ENCODE measurements at regions not wholly inside any gene's neighbourhood (a gene's known extent, or its start where the extent isn't known, plus 50 kb on each side); places are given as distances from the start of the nearest gene placed in this dataset.

DNA sequence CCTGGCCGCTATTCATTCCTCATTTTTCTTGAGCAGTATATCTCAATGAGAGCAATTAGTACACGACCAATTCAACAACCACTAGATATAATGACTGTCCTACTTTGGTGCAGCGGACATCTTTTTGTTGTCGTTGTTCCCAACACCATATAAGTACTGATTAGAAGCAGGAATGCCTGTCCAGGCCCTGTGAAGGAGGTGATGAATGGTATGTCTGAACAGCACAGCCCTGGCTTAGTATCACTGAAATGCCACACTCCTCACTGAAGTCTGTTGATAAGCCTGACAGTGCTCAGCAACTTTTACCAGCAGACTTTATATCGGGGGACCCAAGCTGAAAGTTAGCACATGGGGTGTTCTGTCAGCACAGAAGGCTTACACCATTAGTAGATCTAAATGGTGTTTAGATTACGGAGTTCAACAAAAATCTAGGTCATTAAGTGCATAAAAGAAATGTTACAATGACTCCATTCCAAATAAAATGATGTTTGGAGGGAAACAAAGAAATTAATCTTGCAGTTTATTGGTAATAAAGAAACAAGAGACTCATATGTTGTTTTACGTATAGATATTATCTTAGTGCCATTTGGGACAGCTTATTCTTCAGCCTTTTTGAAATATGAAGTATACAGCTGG, 228.3 kb upstream of the TTC29 start:
- Histone ChIP-seq H3K36me3 (no peaks in the 10 kb centered on the region), H3K9me3 (no peaks in the 10 kb centered on the region), H3K27me3 (no peaks in the 10 kb centered on the region), H3K27ac (no peak overlapping the region), H3K4me1 (no peaks in the 10 kb centered on the region), H3K4me3 (no peak overlapping the region)
- 48% methylated on average over 7 of the region's 7 CpGs for WGBS (ENCODE audit: insufficient coverage, low coverage, low lambda C conversion rate, missing lambda C conversion rate)
- intact Hi-C loops (cut with DNase I) = no loop called here
- TF ChIP-seq POLR2A (IDR thresholded peaks at IDR 0.05) = no peak
- TF ChIP-seq, protein P1, sequence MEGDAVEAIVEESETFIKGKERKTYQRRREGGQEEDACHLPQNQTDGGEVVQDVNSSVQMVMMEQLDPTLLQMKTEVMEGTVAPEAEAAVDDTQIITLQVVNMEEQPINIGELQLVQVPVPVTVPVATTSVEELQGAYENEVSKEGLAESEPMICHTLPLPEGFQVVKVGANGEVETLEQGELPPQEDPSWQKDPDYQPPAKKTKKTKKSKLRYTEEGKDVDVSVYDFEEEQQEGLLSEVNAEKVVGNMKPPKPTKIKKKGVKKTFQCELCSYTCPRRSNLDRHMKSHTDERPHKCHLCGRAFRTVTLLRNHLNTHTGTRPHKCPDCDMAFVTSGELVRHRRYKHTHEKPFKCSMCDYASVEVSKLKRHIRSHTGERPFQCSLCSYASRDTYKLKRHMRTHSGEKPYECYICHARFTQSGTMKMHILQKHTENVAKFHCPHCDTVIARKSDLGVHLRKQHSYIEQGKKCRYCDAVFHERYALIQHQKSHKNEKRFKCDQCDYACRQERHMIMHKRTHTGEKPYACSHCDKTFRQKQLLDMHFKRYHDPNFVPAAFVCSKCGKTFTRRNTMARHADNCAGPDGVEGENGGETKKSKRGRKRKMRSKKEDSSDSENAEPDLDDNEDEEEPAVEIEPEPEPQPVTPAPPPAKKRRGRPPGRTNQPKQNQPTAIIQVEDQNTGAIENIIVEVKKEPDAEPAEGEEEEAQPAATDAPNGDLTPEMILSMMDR (IDR thresholded peaks at IDR 0.05) = no peak
- ATAC-seq (no peak), DNase-seq (no peak)

DNA sequence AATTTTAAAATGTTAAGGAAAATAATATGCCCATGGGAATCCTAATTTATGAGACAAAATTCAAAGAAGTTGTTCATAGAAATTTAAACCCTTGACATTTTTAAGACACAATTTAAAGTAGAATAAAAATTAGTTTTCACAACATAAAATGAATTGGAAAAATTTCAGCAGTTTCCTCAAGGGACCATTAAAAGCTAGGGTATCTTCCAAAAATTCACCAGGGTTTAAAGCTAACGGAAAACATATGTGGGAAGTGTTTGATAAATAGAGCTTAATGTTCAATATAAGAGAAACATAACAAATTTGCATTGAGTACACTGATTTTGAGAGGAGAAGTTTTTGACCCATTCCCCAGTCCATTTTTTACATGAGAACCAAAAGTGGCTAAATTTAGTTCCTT, 228.9 kb upstream of the TTC29 start:
- intact Hi-C loops (cut with DNase I) = no loop called here
- 48% methylated on average over 1 of the region's 1 CpG for WGBS (ENCODE audit: insufficient coverage, low coverage, low lambda C conversion rate, missing lambda C conversion rate)
- DNase-seq (no peak), ATAC-seq (no peak)
- Histone ChIP-seq H3K36me3 (no peaks in the 10 kb centered on the region), H3K27me3 (no peaks in the 10 kb centered on the region), H3K4me3 (no peak overlapping the region), H3K27ac (no peak overlapping the region), H3K9me3 (no peaks in the 10 kb centered on the region), H3K4me1 (no peaks in the 10 kb centered on the region)
- TF ChIP-seq, protein P1 (IDR thresholded peaks at IDR 0.05) = no peak
- no peak for TF ChIP-seq POLR2A (IDR thresholded peaks at IDR 0.05)

DNA sequence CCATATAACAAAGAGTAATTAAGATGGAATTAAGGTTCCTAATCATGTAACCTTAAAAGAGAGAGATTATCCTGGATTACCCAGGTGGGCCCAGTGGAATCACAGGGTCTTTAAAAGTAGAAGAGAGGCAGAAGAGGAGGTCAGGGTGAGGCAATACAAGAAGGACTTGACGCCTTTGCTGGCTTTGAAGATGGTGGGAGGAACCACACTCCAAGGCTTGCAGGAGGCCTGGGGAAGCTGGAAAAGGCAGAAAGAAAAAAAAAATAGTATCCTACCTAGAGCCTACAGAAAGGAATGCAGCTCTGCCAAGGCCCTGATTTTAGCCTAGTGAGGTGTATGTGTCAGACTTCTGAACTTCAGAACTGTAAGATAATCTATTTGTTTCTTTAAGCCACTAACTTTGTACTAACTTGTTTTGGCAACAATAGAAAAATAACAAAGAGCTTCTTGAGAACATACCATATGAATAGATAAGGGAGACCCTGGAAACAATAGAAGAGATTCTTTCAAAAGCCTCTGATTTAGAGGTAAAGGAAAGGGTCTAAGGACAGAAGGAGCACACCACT, 229.9 kb upstream of the TTC29 start:
- intact Hi-C loops (cut with DNase I) = no loop called here
- Histone ChIP-seq H3K27me3 (no peaks in the 10 kb centered on the region), H3K9me3 (no peaks in the 10 kb centered on the region), H3K36me3 (no peaks in the 10 kb centered on the region), H3K4me1 (no peaks in the 10 kb centered on the region), H3K4me3 (no peak overlapping the region), H3K27ac (no peak overlapping the region)
- no peak for DNase-seq
- ATAC-seq = no peak
- TF ChIP-seq POLR2A (IDR thresholded peaks at IDR 0.05) = no peak
- TF ChIP-seq, protein P1 (IDR thresholded peaks at IDR 0.05) = no peak
- 88% methylated on average over 1 of the region's 1 CpG for WGBS (ENCODE audit: insufficient coverage, low coverage, low lambda C conversion rate, missing lambda C conversion rate)

DNA sequence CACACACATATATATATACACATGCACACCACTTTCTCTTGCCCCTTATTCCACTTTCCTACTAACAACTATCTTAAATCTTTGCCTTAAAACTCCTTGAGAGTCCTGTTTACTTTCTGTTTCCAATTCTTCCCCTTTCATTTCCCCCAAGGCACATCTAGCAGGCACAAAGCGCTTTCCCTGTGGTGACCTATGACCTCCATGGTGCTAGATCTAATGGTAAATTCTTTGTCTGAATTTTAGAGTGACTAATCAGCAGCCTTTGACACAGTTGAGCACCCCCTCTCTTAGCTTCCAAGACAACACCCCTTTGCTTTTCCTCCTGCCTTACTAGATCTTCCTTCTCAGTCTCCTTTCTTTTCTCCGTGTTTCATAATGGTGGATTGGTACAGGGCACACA, 236.4 kb upstream of the TTC29 start:
- ATAC-seq (no peak), DNase-seq (no peak)
- 66% methylated on average over 2 of the region's 2 CpGs for WGBS (ENCODE audit: insufficient coverage, low coverage, low lambda C conversion rate, missing lambda C conversion rate)
- TF ChIP-seq POLR2A (IDR thresholded peaks at IDR 0.05) = no peak
- TF ChIP-seq, protein P1 (IDR thresholded peaks at IDR 0.05) = no peak
- Histone ChIP-seq H3K27ac (no peak overlapping the region), H3K36me3 (no peaks in the 10 kb centered on the region), H3K27me3 (no peaks in the 10 kb centered on the region), H3K4me1 (no peaks in the 10 kb centered on the region), H3K4me3 (no peak overlapping the region), H3K9me3 (no peaks in the 10 kb centered on the region)
- intact Hi-C loops (cut with DNase I) = no loop called here
